Effector CD8-positive, alpha-beta T cell (primary cell): ENCODE measurements at regions not wholly inside any gene's neighbourhood (a gene's known extent, or its start where the extent isn't known, plus 50 kb on each side); places are given as distances from the start of the nearest gene placed in this dataset.
"Not testable (repeated sequence)": the region's sequence is repeated elsewhere in the genome, so short reads cannot be mapped to it uniquely, and the experiment has no call there.

Experiments
- DNase-seq: peaks from one replicate; lab custom pipeline; 2025; lab: John Stamatoyannopoulos, UW

- DNase-seq, result no peak
These were observed 208.2 kb downstream of the MN1 start for GRCh38 chr22:27593378-27593777.

- no peak for DNase-seq
These were observed 207.5 kb downstream of the MN1 start for GRCh38 chr22:27594020-27594419.

GRCh38 chr22:27594474-27595134, 207.0 kb downstream of the MN1 start:
- DNase-seq, result no peak

- DNase-seq, result no peak
These were observed 205.3 kb downstream of the MN1 start for GRCh38 chr22:27596133-27596870.

- no peak for DNase-seq
These were observed 203.7 kb downstream of the MN1 start for GRCh38 chr22:27597703-27598444.

GRCh38 chr22:27598792-27599191, 202.8 kb downstream of the MN1 start:
- no peak for DNase-seq

- DNase-seq, result no peak
These were observed 200.4 kb downstream of the MN1 start for GRCh38 chr22:27601195-27601594.

GRCh38 chr22:27602390-27602789, 199.2 kb downstream of the MN1 start:
- no peak for DNase-seq

- no peak for DNase-seq
These were observed 198.3 kb downstream of the MN1 start for GRCh38 chr22:27603111-27603799.

GRCh38 chr22:27603800-27604144, 197.8 kb downstream of the MN1 start:
- no peak for DNase-seq

GRCh38 chr22:27605390-27605789, 196.2 kb downstream of the MN1 start:
- no peak for DNase-seq

- DNase-seq, result not testable (repeated sequence)
These were observed 193.8 kb downstream of the MN1 start for GRCh38 chr22:27607750-27608149.

- DNase-seq, result no peak
These were observed 192.1 kb downstream of the MN1 start for GRCh38 chr22:27609451-27609888.

GRCh38 chr22:27610164-27610563, 191.4 kb downstream of the MN1 start:
- DNase-seq, result not testable (repeated sequence)

GRCh38 chr22:27610863-27611786, 190.4 kb downstream of the MN1 start:
- no peak for DNase-seq

- no peak for DNase-seq
These were observed 189.4 kb downstream of the MN1 start for GRCh38 chr22:27612115-27612514.

GRCh38 chr22:27613099-27614005, 188.2 kb downstream of the MN1 start:
- DNase-seq, result no peak

- no peak for DNase-seq
These were observed 187.4 kb downstream of the MN1 start for GRCh38 chr22:27614006-27614649.

GRCh38 chr22:27614650-27615007, 186.9 kb downstream of the MN1 start:
- no peak for DNase-seq

- no peak for DNase-seq
These were observed 186.1 kb downstream of the MN1 start for GRCh38 chr22:27615408-27615807.
